NCI-H774 (cell line): ENCODE measurements at regions not wholly inside any gene's neighbourhood (a gene's known extent, or its start where the extent isn't known, plus 50 kb on each side); places are given as distances from the start of the nearest gene placed in this dataset.
"Not testable (repeated sequence)": the region's sequence is repeated elsewhere in the genome, so short reads cannot be mapped to it uniquely, and the experiment has no call there.

Source experiments
- DNase-seq: peaks from one replicate; lab custom pipeline; 2025; lab: John Stamatoyannopoulos, UW

- not testable (repeated sequence) for DNase-seq
Measured at GRCh38 chr16:17005963-17006362, 464.8 kb downstream of the XYLT1 start.

DNA sequence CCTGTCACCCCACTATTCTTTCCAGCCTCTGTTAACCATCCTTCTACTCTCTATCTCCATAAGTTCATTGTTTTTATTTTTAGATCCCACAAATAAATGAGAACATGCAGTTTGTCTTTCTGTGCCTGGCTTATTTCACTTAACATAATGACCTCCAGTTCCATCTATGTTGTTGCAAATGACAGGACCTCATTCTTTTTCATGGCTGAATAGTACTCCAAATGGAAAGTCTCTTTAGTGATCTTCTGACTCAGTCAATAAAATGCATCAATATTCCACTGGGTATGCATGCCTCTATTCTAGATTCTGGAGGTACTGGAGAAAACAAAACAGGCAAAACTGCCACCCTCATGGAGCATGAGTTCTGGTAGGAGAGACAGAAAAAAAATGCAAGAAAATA is 459.0 kb downstream of the XYLT1 start:
- no peak for DNase-seq

DNA sequence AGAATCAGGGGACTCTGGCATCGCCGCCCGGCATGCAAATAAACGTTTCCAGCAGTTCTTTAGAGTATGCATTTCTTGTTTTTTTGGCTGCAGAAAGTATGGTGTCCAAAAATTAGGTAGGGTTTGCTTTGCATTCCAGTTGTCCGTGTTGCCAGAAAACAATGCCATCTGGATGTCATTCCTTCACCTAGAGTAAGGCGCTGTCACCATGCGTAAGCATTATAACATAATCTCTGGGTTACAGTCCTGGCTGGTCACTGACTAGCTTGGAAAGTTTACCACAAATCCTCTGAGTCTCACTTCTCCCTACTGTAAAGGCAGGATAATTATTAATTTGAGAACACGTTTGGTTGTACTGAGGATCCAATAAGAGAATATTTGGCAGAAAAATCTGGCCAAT is 457.7 kb downstream of the XYLT1 start:
- DNase-seq: no peak

GRCh38 chr16:17014484-17015121 is 456.2 kb downstream of the XYLT1 start:
- DNase-seq: no peak

GRCh38 chr16:17015702-17016101 is 455.1 kb downstream of the XYLT1 start:
- no peak for DNase-seq

GRCh38 chr16:17017442-17017841 is 453.3 kb downstream of the XYLT1 start:
- no peak for DNase-seq

DNA sequence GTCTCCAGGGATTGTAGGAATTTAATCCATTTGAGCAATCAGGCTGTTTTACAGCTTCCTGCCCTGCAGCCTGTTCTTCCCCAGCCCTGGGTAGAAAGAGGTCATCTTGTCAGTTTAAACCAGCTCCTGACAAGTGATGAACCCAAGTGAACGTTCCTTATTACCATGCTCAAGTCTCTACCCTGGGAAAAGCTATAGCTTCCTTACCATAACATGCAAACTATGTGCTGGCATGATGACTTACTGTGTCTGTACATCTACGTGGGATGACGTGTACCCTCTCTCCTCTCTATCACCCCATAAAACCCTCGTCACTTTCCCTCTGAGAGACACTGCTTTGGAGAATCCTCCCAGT is 452.2 kb downstream of the XYLT1 start:
- DNase-seq: no peak

DNA sequence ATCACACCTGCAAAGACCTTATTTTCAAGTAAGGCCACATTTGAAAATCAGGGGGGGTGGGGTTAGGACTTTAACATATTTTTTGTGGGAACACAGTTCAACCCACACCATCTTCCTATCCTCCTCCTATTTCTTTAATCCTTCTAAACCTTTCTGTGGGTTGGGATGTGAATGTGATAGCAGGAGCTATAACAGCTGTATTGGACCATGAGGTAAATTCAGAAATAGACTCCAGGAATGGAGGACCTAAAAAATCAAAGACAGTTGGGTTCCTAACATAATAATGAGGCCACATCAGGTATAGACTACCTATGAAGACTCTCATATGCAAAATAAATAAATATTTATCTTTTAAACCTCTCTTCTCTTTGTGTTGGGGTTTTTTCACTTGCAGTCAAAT is 451.4 kb downstream of the XYLT1 start:
- DNase-seq: no peak

DNA sequence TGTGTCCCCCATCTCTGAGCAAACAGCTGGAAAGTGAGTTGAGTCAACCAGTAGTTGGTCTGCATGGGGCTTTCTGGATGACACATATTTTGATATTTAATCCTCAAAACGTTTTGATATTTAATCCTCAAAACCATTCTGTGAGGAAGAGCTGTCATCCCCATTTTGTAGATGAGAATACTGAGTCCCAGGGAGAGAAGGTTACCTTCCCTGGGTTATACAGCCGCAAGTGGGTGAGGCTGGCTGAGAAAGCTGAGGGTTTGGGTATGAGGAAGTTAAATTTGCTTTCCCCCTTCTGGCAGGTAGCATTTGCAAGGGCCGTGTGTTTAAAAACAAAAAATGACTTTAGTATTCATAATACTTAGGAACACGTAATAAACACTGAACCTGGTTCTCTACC is 447.2 kb downstream of the XYLT1 start:
- DNase-seq: no peak

GRCh38 chr16:17024514-17024913 is 446.2 kb downstream of the XYLT1 start:
- no peak for DNase-seq

DNA sequence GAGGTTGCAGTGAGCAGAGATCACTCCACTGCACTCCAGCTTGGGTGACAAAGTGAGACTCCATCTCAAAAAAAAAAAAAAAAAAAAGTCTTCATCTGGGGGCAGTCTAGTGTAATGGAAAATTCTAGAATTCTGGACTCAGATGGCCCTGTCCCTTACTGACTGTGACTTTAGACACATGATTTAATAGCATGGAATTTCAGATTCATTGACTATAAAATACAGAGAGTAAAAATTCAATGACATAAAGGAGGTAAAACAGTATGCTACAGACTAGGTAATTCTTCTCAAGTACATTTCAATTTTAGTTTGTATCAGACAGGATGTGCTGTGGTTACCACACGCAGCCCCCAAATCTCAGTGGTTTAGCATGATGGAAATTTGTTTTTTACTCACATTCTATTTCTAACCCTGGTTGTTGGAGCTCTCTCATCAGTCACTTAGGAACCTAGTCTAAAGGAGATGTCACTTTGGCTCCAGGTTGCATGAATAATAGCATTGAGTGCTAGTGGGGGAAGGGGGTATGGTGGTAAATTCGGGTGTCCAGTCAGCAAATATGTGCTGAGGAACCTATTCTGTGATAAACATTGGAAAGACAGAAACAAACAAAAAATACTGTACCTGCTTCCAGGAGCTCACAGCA is 444.0 kb downstream of the XYLT1 start:
- no peak for DNase-seq

DNA sequence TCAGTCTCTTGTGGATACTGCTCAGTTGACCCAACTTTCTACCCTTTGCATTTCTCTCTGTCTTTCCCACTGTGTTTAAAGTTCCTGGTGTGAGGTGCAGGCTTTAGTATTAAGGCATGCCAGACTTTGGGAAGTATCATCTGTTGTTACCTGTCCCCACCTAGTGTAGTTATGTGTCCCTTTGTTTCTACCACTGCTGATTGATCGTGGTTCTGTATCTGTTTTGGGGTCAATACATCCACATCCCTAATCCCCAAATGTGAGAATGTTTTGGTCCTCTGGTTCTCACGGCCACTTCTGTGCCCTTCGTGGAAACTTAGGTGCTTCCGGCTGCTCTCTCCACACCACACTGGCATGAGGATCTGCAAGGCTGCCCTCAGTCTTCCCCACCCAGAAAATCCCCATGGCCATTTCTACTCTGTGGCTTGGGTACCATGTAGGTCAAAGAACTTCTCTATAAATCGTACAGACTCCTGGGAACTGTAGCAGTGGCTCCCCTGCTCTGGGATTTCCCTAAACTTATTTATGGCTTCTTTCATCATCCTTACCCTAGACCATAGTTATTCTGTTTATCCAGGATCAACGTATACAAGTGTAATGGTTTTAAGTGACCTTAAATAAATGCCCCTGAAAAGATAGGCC is 443.2 kb downstream of the XYLT1 start:
- DNase-seq: no peak

- DNase-seq: no peak
Measured at GRCh38 chr16:17029602-17030350, 441.0 kb downstream of the XYLT1 start.

DNA sequence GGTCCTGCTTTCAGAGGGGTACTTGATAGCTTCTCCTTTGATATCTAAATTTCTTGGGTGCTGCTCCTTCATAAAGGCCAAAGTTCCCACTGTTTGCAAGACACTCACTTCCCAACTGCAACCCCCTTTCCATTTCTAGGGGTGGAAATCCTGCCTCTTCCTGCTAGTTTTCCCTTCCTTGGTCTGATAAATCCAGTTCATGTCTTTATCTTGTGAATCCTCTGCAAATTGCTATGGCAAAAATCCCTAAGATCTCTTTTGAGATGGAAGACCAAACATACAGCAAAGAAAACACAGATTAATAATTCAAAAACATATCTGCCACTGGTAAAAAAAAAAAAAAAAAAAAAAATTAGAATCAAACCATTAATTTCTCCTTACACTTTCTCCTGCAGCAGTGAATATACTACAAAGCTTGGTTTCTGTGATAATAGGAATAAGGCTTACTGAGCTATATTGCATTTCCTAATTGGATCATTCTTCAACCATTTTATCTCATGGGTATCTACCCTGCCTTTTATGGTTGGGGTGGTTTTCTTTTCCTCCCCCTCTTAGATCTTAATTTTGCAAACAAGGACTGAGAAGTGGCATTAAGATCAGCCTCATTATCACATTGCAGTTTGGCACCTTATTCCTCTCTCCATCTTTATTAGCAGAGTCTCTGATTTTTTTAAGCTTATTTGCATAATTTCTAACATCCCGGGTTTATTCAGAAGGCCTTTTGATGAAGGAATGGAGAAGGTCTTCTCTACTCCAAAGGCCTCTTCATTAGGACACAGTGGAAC is 439.1 kb downstream of the XYLT1 start:
- DNase-seq: no peak

DNA sequence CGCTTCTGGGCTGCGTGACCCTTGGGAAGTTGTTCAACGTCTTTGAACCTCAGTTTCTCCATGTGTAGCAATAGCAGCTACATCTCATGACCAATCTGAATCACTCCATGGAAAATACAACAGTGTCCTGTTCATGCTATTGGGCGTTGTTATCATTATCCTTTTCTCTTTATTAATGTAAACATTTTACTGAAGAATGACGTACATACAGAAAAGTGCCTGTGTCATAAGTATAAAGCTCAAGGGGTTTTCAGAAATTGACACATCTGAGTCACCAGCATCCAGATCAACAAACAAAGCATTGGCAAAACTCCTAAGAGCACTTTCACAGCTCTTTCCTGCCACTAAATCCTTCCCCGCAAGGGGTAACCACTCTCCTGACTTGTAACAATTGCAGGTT is 438.4 kb downstream of the XYLT1 start:
- DNase-seq: no peak

- no peak for DNase-seq
Measured at GRCh38 chr16:17034477-17035252, 436.1 kb downstream of the XYLT1 start.

DNA sequence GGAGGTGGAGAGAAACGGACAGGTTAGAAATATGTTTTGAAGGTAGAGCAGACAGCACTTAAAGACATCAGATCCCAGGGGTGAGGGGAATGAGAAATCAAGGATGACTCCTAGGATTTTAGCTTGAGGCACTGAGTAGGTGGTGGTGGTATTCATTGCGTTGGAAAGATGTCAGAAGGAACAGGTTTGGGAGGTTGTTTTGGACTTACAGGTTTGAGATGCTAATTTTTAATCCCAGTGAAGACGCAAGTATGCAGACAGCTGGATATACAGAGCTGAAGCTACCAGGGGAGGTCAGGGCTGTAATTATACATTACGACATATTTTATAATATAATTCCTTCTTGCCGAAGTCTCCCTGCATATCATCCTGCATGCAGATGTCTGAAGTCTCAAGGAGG is 433.3 kb downstream of the XYLT1 start:
- DNase-seq: no peak

GRCh38 chr16:17038415-17038814 is 432.3 kb downstream of the XYLT1 start:
- no peak for DNase-seq

- DNase-seq: not testable (repeated sequence)
Measured at GRCh38 chr16:17049109-17049508, 421.7 kb downstream of the XYLT1 start.

- no peak for DNase-seq
Measured at GRCh38 chr16:17050468-17050867, 420.3 kb downstream of the XYLT1 start.
